Upper lobe of left lung (tissue), 4 donors: ENCODE measurements at regions not wholly inside any gene's neighbourhood (a gene's known extent, or its start where the extent isn't known, plus 50 kb on each side); places are given as distances from the start of the nearest gene placed in this dataset.

Experiments used
- EP300 ChIP-seq, 4 donors: sonication (generic); formaldehyde crosslinking; IDR thresholded peaks; one replicate each; pipeline ENCODE4 v1.5.1; 2017; ENCODE audit warnings: antibody characterized with exemption in 4 of 4, control low read depth in 2 of 4
- POLR2A ChIP-seq, 4 donors: fragments of 450-650 bp; IDR thresholded peaks; one replicate each; pipeline ENCODE4 v1.5.1; 2016 to 2017; ENCODE audit warnings: antibody characterized with exemption in 4 of 4, mild to moderate bottlenecking in 2 of 4
- POLR2AphosphoS5 ChIP-seq, 2 donors: sonication (generic); formaldehyde crosslinking; IDR thresholded peaks; one replicate each; pipeline ENCODE4 v1.5.1; 2017; ENCODE audit warnings: antibody characterized with exemption in 2 of 2
- TF ChIP-seq, protein P1 (sequence below), 6 experiments: fragments of 450-650 bp in 4 of 6; fragments of 200-600 bp in 2 of 6; sonication (generic) in 2 of 6; IDR thresholded peaks; one replicate each; pipeline ENCODE4 v1.5.1; 2016 to 2019; ENCODE audit warnings: antibody characterized with exemption in 6 of 6

DNA sequence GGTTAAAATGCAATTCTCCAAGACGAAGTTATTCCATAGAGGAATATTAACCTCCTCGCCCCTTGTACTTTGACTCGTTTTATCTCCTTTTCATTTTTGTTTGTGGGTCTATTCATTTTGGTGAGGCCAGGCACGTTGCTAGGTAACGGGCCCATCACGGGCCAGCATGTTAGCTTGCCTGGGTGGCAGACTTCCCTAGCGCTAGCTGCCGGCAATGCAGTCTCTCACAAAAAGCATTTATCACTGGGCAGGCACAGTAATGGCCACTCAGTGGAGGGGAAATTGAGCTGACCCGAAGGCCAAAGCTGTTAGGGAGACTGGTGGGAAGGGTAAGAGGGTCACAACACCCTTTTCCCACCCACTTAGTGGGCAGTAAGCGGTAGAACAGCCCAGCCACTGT is 234.4 kb upstream of the FOXD3 start:
- TF ChIP-seq POLR2A (IDR thresholded peaks at IDR 0.05) (no peak), EP300 (IDR thresholded peaks at IDR 0.05) (no peak), POLR2AphosphoS5 (IDR thresholded peaks at IDR 0.05) (no peak)
- TF ChIP-seq, protein P1, sequence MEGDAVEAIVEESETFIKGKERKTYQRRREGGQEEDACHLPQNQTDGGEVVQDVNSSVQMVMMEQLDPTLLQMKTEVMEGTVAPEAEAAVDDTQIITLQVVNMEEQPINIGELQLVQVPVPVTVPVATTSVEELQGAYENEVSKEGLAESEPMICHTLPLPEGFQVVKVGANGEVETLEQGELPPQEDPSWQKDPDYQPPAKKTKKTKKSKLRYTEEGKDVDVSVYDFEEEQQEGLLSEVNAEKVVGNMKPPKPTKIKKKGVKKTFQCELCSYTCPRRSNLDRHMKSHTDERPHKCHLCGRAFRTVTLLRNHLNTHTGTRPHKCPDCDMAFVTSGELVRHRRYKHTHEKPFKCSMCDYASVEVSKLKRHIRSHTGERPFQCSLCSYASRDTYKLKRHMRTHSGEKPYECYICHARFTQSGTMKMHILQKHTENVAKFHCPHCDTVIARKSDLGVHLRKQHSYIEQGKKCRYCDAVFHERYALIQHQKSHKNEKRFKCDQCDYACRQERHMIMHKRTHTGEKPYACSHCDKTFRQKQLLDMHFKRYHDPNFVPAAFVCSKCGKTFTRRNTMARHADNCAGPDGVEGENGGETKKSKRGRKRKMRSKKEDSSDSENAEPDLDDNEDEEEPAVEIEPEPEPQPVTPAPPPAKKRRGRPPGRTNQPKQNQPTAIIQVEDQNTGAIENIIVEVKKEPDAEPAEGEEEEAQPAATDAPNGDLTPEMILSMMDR (IDR thresholded peaks at IDR 0.05): no peak
